ENCODE measurements at regions not wholly inside any gene's neighbourhood (a gene's known extent, or its start where the extent isn't known, plus 50 kb on each side); places are given as distances from the start of the nearest gene placed in this dataset.

DNA sequence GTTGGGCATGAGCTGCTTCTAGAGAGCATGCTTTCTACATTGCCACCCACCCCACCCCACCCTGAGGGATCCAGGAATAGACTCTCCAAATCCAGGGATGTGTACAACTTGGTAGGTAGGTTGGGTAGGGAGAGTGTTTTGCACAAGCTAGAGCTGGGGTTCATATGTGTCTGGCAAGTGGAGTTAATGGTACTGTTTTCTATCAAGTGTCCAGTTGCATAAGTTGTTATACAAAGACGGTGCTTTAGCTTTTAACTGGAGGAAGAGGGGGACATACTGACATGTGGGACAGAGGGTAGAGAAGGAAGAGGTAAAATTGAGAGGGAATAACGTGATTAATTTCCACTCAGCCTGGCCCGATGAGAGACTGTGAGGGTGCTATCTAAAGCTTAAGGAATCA, 51.0 kb upstream of the TNC start:
- no peak for DNase-seq

DNA sequence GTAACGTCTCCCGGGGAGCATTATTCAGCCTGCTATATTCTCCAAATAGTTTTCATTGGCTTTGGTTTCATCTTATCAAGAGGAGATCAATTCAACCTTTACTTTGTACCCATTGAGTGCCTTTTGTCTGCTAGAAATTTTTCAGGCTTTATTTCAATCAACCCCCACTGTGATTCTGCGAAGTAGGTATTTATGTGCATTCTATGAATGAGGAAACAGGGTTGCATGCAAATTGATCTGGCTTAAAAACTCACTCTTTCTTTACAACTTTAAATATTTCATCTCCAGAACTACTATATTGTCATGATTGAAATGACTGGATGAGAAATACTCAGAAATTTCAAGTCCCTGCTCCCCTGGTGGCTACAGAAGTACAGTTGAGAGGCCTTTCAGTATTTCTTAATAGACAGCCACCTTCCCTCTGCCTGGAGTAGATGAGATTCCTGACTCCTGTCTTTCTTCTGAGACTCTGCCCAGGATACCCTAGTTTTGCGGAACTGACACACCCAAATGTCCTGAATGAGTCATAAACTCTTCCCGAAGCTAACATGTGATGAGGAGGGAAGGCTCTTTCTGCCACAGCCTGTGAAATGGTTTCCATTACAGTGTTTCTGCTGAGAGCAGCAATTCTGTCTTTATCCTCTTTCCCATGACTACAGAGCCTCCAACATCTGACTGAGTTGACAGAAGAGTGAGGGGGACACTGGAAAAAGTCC, 52.6 kb upstream of the TNC start:
- no peak for DNase-seq

DNA sequence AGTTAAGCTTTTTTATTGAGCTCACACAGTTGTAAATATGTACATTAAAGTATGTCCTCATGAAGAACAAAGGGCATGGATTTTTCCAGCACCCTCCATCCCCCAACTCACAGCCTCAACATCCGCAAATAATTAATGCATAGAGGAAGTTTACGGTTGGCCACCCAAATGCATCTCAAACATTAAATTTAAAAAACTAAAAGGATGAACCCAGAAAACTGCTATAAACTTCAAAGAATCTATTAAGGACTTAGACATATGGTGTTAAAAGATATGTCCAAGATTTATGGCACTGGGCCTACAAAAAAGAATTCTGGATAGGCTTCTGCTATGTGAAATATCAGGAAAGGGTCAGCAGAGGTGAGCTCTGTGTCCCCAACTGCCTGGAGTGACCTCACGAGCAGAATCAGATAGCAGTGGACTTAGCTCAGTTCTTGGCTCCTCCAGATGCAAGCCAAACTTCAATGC, 54.0 kb upstream of the TNC start:
- no peak for DNase-seq

DNA sequence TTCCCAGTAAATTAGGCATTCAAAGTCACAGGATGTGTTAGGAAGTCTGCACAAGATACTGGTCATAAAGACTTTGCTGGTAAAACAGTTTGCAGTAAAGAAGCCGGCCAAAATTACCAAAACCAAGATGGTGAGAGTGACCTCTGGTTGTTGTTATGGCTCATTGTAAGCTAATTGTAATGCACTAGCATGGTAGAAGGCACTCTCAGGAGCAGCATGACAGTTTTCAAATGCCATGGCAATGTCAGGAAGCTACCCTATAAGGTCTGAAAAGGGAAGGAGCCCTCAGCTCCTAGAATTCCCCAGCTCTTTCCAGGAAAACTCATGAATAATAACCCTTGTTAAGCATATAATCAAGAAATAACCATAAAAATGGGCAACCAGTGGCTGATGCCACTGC, 64.3 kb upstream of the TNC start:
- no peak for DNase-seq

DNA sequence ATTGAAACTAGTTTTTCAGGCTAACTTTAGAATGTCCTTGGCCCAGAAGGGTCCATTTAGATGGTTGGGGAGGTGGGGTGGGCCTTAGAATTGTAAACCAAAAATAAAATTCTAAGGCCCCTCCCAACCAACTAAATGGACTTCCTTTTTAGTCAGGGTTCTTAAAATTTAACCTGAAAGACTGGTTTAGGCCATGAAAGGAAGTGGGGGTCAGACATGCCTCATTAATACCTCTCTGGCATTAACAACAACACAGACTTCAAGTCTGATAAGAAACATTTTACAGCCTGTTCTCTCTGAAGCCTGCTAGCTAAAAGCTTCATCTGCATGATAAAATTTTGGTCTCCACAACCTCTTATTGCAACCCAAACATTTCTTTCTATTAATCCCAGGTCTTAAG, 65.5 kb upstream of the TNC start:
- no peak for DNase-seq

- no peak for DNase-seq
These were observed 71.7 kb upstream of the TNC start for GRCh38 chr9:115189686-115190085.

DNA sequence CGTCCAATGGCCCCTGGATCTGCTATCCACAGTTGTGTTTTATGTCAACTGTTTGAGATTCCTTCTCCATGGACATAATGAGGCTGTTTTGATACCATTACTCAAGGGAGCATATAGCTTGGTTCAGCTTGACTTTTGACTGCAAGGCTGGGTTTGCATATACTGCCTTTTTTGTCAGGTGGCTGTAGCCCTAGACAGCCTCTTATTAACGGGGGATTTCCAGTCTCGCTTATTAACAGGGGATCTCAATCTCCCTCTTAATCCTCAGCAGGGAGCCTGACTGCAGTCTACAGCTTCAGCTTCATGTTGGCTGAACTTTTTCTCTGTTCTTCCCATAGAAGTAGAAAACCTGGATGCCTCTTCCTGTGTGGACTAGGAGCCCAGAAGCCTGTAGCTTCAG, 73.7 kb upstream of the TNC start:
- DNase-seq: no peak

DNA sequence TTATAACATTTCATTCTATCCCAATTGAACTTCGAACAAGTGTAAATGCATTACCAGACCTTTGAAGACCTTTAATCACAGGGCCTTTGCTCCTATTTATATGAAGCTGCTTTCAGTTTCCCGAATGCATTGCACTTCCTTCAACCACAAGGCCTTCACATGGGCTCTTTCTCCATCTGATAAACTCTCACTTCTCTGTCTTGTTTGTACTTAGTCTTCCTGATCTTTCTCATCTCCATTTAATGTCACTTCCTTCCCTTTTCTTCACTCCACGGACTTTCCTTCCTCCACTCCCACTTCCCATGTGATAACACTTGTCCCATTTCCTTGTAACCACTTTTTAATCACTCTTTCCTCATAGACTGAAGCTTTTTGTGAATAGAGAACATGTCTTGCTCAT, 74.3 kb upstream of the TNC start:
- no peak for DNase-seq

GRCh38 chr9:115192835-115193525, 75.0 kb upstream of the TNC start:
- no peak for DNase-seq

DNA sequence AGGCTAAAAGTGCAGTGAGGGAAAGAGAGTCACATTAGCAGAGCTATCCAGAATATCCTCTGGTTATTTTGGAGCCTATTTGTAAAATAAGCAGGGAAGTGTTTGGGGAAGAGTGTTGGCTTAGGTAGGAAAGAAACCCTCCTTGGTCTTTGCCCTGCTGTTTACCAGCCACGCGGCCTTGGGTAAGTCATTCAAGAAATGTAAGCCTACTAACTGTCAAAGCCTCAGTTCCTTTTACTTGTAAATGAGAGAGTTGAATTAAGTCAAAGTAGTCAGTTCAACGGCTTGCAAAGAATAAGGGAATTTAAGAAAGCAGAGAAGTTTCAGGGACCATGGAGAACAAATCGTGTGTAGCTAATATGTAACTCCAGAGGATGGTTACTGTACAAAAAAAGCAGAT, 75.8 kb upstream of the TNC start:
- DNase-seq: no peak

DNA sequence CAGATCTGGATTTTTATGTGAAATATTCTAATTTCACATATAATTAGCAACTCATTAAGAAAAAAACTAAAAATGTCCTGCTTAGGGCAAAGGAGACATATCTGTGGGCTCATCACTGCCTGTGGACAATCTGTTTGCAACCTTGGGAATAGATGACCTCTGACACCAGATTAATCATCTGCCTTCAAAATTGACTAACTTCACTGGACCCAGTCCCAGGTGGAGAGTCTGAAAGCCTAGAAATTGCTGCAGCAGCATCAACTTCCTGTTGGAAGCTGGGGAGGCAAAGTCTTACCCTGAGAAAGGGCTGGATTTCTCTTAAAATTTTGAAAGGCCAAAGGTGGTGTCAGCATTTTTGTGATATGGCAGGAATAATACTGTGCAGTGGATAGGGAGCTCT, 76.3 kb upstream of the TNC start:
- DNase-seq: no peak

GRCh38 chr9:115195912-115196311, 78.0 kb upstream of the TNC start:
- no peak for DNase-seq

DNA sequence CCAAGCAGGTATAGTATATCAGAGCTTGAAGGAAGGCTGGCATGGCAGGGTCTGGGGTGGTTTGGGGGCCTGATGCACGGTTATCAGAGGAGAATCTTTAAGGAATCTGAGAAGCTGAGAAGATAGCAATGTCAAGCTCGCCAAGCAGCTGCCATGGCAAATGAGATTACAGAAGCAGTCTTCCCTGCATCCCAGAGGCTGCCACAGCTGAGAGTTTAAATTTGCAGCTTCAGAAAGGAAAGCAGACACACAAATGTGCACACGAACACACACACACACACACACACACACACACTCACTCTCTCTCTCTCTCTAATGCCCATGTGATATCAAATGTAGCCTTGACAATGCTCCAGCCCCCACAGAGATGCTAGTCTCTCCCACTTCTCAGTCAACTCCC, 79.0 kb upstream of the TNC start:
- DNase-seq: no peak

DNA sequence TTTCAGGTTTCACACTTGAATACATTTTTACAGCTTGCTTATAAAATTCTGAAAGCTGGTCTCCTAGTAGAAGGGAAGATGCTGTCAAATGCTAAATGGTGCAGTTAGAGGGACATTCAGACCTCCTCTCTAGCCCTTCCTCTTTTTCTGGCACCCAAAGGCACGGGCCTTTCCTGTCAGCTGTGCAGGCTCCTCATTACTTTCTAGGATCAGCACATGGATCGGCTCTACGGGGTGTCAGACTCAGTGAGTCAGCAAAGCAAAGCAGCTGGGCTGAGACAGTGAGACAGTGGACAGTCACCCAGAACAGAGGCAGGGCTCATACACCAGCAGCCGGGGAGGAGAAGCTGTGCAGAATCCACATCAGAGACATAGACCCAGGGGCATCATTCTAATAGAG, 80.0 kb upstream of the TNC start:
- DNase-seq: no peak

DNA sequence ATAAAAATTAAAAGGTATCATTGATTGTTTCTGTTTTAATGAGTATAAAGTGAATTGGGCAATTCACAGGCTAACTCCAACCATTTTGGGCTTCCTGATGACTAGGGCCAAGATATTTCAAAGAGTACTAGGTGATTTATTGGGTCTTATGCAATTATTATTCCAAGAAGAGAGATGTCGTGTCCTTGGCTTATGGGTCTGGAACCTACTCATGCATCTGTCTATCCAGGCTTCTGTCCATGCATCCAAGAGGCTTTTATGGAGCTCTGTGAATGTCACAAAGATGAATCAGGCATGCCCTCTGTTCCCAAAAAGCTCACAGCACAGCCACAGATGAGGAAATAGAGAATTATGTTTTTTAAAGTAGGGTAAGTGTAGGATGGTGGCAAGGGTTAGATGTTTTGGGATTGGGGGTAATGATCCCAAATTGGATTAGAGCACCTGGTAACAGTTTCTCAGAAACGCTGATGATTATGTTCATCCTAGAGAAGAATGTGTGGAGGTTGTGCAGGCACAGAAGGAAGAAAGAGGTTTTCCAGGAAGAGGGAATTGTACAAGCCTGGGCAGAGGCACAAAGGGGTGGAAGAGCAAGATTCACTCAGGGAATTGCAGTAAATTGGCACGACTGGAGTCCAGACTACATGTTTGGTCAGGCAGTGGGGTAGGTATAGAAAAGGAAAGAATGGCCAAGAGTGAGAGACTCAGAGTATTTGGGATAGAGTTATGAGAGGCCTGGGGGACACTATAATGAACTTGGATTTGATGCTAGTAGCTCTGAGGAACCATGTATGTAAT, 83.0 kb upstream of the TNC start:
- DNase-seq: no peak

DNA sequence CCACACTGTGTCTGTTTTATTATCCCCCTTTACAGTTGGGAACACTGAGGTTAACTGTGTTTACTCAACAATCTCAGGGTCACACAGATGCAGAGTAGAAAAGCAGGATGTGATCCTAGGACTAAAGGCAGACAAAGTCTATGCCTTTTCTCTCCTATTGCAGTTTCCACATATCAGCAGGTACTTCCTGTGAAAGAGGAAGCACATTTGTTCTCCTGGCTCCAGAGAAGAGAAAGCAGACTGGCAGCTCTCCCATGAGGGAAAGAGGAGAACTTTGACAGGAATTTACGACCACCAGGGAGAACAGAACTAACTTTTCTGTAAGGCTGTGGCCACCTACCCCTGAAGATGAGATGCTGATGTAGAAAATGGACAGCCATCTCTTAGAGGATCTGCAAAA, 84.2 kb upstream of the TNC start:
- DNase-seq: no peak

DNA sequence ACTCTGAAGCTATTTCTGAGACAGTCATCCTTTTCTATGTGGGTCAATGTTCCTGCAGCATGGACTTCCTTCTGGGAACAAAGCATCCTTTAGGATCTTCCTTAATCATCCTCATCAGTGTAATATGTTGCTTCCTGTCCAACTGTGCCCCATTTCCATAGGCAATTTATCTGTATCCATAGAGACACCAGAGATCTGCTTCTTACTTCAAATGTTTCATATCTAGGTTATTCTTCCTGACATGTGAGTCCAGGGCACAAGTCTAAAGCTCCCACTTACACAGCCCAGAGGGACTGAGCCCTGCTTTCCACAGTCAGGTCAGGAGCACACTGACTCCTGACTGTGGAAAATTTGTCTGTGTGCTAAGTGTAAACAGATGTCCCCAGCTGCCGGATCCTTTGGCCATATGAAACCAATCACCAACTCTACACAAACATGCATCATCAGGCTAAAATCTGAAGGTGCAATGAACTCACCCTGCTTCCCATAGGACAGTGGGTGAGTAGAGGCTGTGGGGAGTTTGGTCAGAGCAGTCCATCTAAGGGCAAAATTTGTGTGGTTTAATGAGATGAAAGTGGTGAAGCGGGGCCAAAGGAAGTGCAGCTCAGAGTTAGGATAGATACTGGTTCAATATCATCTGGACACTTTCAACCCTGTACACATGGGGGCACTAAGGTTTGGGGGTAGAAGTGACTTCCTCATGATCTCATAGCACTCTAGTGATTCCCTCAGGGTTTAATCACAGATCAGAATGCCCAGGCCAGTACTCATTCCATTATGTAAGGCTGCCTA, 85.2 kb upstream of the TNC start:
- DNase-seq: no peak

- DNase-seq: no peak
These were observed 87.0 kb upstream of the TNC start for GRCh38 chr9:115204904-115205453.

DNA sequence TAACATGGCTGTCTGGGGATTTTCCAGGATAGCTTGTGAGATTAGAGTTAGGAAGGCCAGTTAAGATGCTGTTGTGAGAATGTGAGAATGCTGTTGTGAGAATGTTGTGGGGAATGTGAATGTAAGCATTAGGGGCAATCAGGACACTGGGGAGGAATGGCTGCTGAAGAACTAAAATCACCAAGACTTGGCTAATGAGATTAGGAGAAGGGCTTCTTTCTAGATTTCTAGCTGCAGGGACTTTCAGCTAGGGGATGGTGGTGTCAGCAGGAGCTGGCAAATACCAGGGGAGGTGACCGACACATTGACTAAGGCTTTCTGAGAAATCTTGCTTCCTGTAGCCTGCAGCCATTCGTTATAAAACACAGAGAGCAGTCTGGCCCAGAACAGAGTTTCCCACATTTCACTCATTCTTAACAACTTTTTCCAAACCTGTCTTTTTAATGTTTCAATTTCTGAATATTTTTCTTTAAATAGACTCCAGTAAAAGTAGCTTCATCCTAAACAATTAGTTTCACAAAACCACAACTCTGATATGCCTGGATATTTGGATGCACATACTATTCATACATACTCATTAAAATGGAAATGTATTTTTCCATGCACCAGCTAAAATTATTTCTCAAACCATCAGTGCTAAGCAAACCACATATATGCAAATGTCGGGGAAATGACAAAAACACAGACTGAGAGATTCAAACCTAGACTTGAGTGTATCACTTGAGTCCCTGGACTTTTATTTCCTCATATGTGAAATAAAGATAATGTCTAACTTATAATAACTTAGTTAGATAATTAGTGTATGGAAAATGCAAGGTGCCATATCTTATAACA, 89.3 kb upstream of the TNC start:
- no peak for DNase-seq

DNA sequence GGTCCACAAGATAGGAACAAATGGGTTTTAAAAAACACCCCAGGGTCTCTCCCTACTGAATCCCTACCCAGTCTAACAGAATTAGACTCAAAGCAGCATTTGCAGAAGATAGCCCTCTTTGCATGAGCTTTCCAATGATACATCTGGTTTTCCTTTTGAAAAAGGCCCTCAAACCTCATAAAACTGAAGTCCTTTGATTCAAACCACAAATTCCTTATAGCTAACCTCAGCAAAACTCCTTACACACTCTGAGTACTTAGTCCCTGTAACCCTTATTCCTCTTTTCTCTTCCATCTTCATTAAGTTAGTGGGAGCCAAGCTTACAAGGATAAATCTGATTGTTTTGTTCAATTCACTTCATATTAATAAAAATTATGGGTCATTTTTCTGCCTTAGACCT, 90.5 kb upstream of the TNC start:
- DNase-seq: no peak

GRCh38 chr9:115209601-115210306, 91.8 kb upstream of the TNC start:
- DNase-seq: no peak
